GM12891 (cell line): ENCODE measurements at regions not wholly inside any gene's neighbourhood (a gene's known extent, or its start where the extent isn't known, plus 50 kb on each side); places are given as distances from the start of the nearest gene placed in this dataset.

Experiments used
- DNase-seq: peaks from one replicate; pipeline ENCODE4 v3.0.0; 2011; ENCODE audit warnings: low spot score; ENCODE audit not compliant: insufficient read length
- FAIRE-seq: peaks from 2 replicates; lab custom pipeline; 2011; peaks lifted over from hg19 to GRCh38; lab: Jason Lieb, UNC
- PAX5 ChIP-seq: IDR thresholded peaks from 2 replicates; pipeline ENCODE4 v1.6.1; 2011; ENCODE audit warnings: low read length, moderate library complexity, mild to moderate bottlenecking; ENCODE audit not compliant: insufficient read depth, severe bottlenecking
- POLR2A ChIP-seq: IDR thresholded peaks from 2 replicates; pipeline ENCODE4 v1.6.1; 2011; ENCODE audit warnings: low read depth, low read length, control low read depth
- POLR2AphosphoS5 ChIP-seq: IDR thresholded peaks from 2 replicates; pipeline ENCODE4 v1.6.1; 2011; ENCODE audit warnings: low read depth, low read length, control low read depth
- POU2F2 ChIP-seq: IDR thresholded peaks from 2 replicates; pipeline ENCODE4 v1.6.1; 2011; ENCODE audit warnings: low read depth, mild to moderate bottlenecking, control low read depth, low read length, moderate library complexity
- SPI1 ChIP-seq: IDR thresholded peaks from 2 replicates; pipeline ENCODE4 v1.6.1; 2011; ENCODE audit warnings: low read depth, low read length, control low read depth
- TAF1 ChIP-seq: IDR thresholded peaks from 2 replicates; pipeline ENCODE4 v1.6.1; 2011; ENCODE audit warnings: low read depth, low read length, control low read depth

- FAIRE-seq (no peak), DNase-seq (no peak)
- TF ChIP-seq POLR2AphosphoS5 (no peak), TAF1 (no peak), POLR2A (no peak), SPI1 (no peak), POU2F2 (no peak), PAX5 (no peak)
Observed at GRCh38 chr7:79968077-79968648, 166.5 kb upstream of the GNAI1 start.

GRCh38 chr7:79965946-79966345 is 168.7 kb upstream of the GNAI1 start:
- no peak for DNase-seq
- TF ChIP-seq POLR2A: no peak
- TF ChIP-seq SPI1: no peak
- TF ChIP-seq POLR2AphosphoS5: no peak
- TF ChIP-seq PAX5: no peak
- TF ChIP-seq POU2F2: no peak
- no peak for FAIRE-seq

- DNase-seq (no peak), FAIRE-seq (no peak)
- TF ChIP-seq TAF1 (no peak), POLR2AphosphoS5 (no peak), POU2F2 (no peak), SPI1 (no peak), POLR2A (no peak), PAX5 (no peak)
Observed at GRCh38 chr7:79964463-79964862, 170.2 kb upstream of the GNAI1 start.

- DNase-seq: no peak
- TF ChIP-seq POU2F2 (no peak), TAF1 (no peak), POLR2A (no peak), SPI1 (no peak), PAX5 (no peak), POLR2AphosphoS5 (no peak)
- FAIRE-seq: no peak
Observed at GRCh38 chr7:79953130-79953529, 181.5 kb upstream of the GNAI1 start.

GRCh38 chr7:79952399-79952798 is 182.2 kb upstream of the GNAI1 start:
- DNase-seq (no peak), FAIRE-seq (no peak)
- TF ChIP-seq POLR2A: no peak
- no peak for TF ChIP-seq PAX5
- no peak for TF ChIP-seq POLR2AphosphoS5
- TF ChIP-seq POU2F2: no peak
- no peak for TF ChIP-seq TAF1
- TF ChIP-seq SPI1: no peak

GRCh38 chr7:79951415-79951814 is 183.2 kb upstream of the GNAI1 start:
- TF ChIP-seq POLR2AphosphoS5: no peak
- no peak for TF ChIP-seq TAF1
- TF ChIP-seq POLR2A: no peak
- no peak for TF ChIP-seq SPI1
- TF ChIP-seq PAX5: no peak
- no peak for TF ChIP-seq POU2F2
- no peak for FAIRE-seq
- DNase-seq: no peak

GRCh38 chr7:79949778-79950177 is 184.9 kb upstream of the GNAI1 start:
- DNase-seq (no peak), FAIRE-seq (no peak)
- TF ChIP-seq POLR2AphosphoS5 (no peak), SPI1 (no peak), TAF1 (no peak), POLR2A (no peak), POU2F2 (no peak), PAX5 (no peak)

GRCh38 chr7:79936281-79936983 is 198.2 kb upstream of the GNAI1 start:
- FAIRE-seq: no peak
- TF ChIP-seq TAF1 (no peak), SPI1 (no peak), POLR2A (no peak), PAX5 (no peak), POU2F2 (no peak), POLR2AphosphoS5 (no peak)
- DNase-seq: no peak

- FAIRE-seq (no peak), DNase-seq (no peak)
- no peak for TF ChIP-seq POLR2A
- TF ChIP-seq POLR2AphosphoS5: no peak
- no peak for TF ChIP-seq TAF1
Observed at GRCh38 chr7:79934727-79935126, 199.9 kb upstream of the GNAI1 start.

- DNase-seq: no peak
- TF ChIP-seq POLR2AphosphoS5: no peak
- TF ChIP-seq POLR2A: no peak
- no peak for TF ChIP-seq TAF1
- no peak for TF ChIP-seq SPI1
- TF ChIP-seq PAX5: no peak
- TF ChIP-seq POU2F2: no peak
- FAIRE-seq: no peak
Observed at GRCh38 chr7:79933144-79933543, 201.5 kb upstream of the GNAI1 start.

- TF ChIP-seq TAF1: no peak
- TF ChIP-seq POLR2A: no peak
- no peak for TF ChIP-seq PAX5
- TF ChIP-seq POU2F2: no peak
- no peak for TF ChIP-seq SPI1
- TF ChIP-seq POLR2AphosphoS5: no peak
- DNase-seq (no peak), FAIRE-seq (no peak)
Observed at GRCh38 chr7:79930604-79931003, 204.0 kb upstream of the GNAI1 start.
